NCI-H1436 treated with DMSO at 0.1 percent for 48 hours (cell line): ENCODE measurements at regions not wholly inside any gene's neighbourhood (a gene's known extent, or its start where the extent isn't known, plus 50 kb on each side); places are given as distances from the start of the nearest gene placed in this dataset.
"Not testable (repeated sequence)": the region's sequence is repeated elsewhere in the genome, so short reads cannot be mapped to it uniquely, and the experiment has no call there.

Source experiments
- DNase-seq: peaks from one replicate; lab custom pipeline; 2025; lab: John Stamatoyannopoulos, UW

DNA sequence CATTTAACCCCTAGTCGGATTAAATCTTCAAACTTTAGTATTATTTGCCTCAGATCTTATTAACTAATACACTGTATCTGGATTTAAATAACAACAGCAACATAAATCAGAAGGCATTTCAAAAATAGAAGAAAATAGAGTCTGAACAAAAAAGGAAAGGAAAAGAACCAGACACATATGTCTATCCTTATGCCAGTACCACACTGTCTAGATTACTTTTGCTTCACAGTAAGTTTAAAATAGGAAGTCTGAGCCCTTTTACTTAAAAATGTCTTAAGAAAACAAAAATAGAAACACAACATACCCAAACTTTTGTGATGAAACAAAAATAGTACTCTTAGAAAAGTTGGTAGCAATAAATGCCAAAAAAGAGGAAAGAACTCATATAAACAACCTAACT is 1615.8 kb downstream of the SI start:
- DNase-seq = no peak

DNA sequence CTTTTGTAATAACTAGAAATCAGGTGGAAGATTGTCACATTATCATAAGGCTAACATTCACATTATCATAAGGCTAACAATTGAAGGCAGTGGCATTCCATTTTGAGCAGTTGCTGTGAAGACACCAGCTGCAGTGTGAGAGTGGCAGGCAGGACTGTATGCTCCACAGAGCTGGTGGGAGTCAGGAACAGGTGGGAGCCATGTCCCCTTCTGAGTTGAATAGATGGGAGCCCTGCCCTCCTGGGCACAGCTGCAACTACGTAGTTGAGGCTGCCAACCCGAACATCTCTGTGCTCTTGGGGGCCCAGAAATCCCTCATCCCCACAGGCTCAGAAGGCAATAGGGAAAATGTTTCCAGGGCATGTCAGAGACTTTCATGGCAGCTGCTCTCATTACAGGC is 1627.6 kb downstream of the SI start:
- no peak for DNase-seq

DNA sequence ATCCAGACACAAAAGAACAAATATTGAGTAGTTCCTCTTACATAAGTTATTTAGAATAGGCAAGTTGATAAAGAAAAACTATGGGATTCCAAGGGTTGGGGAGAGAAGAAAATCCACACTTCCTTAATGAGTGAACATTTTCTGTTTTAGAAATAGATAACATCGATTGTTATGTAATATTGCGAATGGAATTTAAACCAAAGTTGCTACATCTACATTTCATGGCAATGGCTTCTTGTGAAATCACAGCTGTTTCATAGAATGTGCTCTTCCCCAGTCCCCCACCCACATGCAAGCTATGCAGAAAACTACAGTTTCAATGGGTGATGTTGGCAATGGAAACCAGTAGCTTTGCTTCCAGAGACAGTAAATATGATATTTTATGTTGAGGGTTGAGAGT is 1639.5 kb downstream of the SI start:
- no peak for DNase-seq

DNA sequence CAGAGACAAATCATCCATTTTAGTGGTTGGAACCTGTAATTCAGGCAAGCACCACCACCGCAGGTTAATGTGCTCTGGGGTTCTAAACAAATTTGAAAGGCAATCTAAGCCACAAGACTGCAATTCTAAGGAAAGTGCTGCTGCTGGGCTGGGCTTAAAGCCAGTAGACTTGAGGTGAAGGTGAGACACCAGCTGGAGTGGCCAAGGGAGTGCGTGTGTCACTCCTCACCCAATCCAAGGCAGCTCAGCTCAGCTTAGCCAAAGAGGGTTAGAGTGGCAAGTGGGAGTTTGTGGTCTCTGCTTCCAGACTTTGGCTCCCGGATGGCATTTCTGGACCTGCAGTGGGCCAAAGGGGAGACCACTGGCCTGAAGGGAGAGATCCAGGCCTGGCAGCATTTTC is 1655.6 kb downstream of the SI start:
- no peak for DNase-seq

DNA sequence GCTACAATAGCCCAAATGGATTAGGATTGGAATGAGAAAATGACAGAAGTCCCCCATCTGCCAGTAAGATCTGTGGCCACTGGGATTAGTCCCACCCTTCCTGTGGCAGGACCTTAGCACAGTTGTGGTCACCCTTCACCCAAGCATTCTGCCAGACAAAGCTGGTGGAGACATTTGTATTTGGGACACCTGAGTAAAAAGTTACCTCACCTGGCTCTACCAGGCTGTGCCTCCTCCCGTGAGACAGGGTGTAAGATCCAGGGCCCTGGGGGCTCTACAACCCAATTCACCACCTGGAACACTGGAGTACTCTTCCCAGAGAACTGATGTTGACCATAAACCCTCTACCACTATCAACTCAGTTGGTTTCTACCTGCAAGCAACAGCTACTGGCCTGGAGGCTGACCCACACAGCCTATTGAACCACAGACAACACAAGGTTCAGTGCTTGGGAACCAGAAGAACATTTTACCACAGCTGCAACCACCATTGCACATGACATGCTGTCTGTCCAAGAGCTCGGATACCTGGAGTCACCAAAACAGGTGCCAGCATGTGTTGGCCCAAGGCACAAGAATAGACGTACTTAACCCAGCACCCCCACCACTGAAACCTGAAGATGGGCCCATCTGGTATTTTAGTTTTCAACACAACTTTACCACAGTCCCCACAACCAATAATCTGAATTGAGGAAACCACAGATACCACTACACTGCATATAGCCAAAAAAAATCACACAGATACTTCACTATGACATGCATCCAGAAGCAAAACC is 1686.7 kb downstream of the SI start:
- no peak for DNase-seq

DNA sequence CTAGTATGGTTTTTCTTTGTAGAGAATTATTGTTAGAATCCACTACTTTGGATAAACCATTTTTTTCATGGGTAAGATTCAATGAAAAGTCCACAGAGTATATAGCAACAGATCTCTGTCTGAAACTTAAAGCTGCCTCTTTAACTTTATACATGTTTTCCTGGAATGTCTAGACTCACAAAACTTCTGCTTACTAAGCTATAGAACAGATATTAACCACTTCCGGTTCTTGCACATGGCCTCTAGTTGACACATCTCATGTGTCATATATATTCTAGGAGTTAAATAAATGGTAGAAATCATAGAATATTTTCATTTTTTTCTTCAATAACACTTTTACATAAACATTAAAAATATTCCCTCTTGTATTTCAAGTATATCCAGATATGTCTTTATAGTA is 1693.9 kb downstream of the SI start:
- DNase-seq = no peak

DNA sequence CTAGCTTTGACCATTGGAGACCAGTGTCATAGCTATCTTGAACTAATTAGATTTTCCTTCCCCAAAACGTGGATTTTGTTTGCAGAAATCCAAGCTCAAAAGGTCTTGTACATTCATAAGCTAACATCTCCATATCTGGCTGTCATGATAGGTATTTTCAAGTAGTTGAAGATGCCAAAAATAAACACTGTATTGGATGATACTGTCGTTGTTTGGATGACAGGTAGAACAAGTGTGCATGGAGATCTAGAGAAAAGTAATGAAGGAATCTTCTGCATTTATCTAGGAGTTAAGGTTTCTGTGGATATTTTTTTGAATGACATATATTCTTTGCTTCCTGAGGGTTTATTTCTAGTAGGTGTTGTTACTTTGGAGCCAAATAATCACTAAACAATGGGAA is 1696.1 kb downstream of the SI start:
- no peak for DNase-seq

DNA sequence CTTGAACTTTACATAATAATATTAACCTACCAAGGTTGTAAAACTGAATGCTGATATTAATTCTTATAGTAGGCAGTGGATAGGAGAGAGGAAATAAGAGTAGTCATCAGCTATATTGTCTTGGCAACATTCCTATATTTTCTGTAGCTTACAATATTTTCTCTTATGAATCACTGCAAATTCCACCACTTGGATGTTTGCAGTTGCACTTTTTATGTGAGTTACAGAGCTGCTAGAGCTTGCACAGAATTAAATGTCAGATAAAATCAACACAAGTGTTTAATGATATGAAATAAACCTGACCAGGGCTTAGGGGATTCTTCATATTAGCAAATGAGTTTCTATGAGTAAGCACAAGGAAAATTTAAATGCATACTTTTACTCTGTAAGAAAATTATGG is 1710.1 kb downstream of the SI start:
- no peak for DNase-seq

DNA sequence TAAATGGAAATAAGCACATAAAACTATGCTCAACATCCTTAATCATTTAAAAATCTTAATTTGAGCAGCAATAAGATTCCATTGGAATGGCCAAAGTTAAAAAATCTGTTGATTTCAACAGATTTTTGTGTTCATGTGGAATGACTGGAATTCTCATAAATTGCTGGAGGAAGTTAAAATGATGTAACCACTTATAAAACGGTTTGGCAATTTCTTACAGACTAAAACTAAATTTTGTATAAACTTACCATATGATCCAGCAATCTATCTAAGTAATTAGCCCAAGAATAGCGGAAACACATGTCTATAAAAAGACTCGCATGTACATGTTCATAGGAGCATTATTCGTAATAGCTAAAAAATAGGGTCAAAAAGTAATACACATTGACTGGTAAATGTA is 1713.6 kb downstream of the SI start:
- no peak for DNase-seq

DNA sequence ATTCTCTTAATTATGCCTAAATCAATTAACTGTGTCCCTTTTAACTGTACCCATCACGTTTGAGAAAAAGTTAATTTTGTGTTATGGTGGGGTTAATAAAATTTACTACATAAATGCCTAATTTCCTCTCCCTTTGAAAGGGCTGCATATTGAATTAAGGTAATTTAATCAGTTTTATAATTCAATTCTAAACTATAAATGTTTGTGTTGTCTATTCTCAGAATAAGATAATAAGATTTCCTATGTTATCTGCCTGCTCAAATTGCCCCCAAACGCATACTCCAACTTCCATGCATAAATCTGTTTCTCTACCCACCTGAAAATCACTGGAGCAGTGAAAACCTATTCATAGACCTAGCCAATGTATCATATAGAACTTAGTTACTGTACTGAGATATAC is 1716.1 kb downstream of the SI start:
- DNase-seq = no peak

DNA sequence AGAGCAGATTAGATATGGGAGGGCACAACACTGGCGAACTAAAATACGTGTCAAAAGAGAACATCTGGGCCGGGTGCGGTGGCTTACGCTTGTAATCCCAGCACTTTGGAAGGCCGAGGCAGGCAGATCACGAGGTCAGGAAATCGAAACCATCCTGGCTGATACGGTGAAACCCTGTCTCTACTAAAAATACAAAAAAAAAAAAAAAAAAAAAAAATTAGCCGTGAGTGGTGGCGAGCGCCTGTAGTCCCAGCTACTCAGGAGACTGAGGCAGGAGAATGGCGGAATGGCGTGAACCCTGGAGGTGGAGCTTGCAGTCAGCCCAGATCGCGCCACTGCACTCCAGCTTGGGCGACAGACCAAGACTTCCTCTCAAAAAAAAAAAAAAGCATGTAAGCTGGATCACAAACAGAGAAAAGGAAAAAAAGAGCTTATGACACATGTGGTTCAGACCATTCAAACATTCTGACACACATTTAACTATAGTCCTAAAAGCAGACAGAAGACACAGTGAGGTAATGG is 1716.9 kb downstream of the SI start:
- DNase-seq = not testable (repeated sequence)

DNA sequence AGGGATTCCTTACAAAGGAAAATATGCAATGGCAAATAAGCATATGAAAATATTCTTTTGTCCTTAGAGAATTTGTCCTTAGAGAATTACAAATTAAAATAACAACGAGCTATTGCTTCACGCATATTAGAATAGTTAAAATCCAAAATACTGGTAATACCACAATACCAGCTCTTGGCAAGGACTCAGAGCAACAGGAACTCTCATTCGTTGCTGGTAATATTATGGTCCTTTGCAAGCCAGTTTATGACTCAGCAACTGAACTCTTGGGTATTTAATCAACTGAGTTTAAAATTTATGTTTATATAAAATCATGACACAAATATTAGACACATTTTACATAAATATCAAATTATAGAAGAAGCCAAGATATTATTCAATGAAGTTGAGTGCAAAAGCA is 1730.4 kb downstream of the SI start:
- DNase-seq = no peak

DNA sequence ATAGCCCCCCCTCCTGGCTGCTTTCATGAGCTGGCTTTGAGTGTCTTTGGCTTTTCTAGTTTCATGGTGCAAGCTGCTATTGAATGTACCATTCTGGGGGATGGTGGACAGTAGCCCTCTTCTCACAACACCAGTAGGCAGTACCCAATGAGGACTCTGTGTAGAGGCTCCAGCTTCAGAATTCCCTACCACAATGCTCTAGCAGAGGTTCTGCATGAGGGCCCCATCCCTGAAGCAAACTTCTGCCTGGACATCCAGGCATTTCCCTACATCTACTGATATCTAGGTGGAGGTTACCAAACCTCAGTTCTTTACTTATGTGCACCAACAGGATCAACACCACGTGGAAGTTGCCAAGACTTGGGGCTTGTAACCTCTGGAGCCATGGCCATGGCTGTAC is 1742.9 kb downstream of the SI start:
- no peak for DNase-seq

DNA sequence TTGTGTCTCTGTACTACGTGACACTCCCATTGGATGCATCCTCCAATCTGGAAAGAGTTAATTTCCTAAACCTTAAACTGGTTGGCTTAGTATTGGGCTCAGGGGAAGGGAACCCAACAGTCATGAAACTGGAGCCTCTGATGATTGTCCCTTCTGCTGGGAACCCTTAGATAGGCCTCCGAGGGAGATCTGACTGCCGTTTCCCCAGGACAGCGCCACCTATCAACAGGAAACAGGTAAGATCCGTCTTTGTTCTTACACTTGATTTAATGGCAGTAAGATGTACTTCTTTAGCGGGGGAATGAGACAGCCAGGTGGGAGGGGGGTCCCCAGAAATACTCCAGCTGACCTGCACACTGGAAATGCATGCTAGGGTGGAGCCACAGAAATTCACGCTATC is 1749.6 kb downstream of the SI start:
- DNase-seq = no peak

DNA sequence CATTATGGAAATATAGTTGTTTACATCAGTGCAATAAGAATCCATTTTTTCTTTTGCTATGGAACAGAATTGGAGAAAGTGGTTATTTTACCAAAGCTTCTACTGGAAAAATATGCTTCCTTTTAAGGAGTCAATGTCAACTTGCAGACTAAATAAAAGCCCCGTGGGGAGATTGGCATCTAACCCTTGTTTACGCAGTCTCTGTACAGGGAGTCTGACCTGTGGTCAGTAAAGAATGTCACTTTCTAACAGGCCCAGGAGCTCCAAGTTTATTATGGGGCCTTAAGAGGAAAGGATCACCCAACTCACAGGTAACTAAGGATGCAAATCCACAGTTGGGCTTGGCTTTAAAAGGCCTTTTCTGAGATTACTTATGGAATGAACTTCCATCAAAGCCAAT is 1751.2 kb downstream of the SI start:
- DNase-seq = no peak

DNA sequence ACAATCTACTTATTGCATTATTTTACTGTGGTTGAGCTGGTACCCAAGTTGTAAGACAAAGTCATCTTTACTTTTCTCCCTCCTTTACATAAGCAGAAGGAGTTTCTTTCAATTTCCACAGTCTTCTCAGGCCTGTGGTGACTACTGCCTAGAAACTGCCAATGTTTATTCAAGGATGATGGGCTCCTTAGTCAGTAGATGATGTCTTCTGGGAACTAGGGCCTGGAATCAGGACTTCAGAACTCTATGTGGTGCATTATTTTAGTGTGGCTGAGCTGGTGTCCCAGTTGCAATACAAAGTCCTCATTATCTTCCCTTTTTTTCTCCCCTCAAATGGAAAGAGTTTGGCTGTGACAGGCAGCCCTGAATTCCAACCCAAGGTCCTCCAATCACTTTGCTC is 1762.5 kb downstream of the SI start:
- DNase-seq = no peak

DNA sequence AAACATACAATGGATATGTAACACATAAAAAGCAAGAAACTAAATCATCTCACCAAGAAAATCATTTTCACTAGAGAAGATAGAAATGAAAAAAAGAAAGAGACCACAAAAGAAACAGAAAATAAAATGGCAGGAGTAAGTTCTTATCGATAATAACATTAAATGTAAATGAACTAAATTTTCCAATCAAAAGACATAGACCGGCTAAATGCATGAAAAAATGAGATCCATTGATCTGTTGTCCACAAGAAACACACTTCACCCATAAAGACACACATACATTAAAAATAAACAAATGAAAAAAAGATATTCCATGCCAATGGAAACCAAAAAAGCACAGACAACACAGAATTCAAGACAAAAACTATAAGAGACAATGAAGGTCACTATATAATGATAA is 1771.9 kb downstream of the SI start:
- no peak for DNase-seq

DNA sequence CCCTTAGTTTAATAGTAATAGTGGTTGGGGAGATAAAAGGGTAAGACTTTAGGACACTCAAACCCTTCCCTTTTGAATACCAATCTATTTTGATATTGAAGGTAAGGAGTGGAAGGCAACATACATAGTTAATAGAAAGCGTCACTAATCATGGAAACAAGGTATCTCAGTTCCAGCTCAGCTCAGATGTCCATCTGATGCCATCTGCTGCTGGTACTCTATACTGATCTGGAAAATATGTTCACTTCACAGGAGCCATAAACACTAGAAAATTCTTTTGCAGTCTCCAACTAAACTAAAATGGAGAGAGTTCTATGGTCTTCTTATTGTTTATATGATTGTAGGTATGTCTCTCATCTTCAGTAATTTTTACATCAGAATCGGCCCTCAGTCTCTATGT is 1777.1 kb downstream of the OTOL1 start:
- no peak for DNase-seq

DNA sequence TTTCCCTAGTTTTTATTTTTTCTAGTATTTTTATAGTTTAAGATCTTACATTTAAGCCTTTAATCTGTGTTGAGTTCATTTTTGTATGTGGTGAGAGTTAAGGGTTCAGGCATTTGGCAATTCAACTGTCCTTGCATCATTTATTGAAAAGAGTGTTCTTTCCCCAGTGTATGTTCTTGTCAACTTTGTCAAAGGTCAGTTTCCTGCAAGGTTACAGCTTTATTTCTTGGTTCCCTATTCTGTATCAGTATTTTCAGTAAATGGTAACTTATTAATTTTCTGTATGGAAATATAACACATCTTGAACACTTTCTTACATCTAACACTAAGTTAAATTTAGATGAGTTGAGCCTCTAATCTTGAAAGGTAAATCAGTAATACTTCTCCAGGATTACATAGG is 1770.1 kb downstream of the OTOL1 start:
- no peak for DNase-seq

DNA sequence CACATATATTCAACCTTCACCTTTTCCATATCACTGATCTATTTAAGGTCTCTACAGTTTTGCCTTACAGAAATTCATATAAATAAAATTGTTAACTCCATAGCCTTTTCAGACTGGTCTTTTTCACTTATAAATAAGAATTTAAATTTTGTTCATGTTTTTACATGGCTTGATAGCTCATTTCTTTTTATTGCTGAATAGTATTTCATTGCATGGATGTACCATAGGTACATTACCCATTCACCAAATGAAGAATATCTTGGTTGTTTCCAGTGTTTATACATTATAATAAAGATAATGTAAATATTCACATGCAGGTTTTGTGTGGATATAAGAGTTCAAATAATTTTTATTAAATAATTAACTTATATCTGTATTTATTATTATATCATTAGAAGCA is 1765.0 kb downstream of the OTOL1 start:
- no peak for DNase-seq

DNA sequence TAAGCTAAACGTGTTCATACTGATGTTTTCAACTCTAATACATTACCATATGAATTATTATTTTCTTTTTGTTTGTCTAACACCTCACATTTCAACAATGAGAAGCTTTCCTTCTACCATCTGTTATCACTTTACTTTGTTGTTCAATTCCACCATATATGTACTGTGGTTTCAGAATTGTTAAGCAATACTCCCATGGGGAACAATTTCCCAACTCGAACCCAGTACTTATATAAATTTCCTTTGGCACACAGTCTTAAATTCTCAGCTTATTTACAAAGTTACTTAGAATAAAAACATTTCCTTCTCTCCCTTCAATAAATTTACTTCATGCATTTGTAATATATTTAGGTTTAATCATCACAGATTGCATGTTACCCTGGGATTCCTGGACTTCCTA is 1764.4 kb downstream of the OTOL1 start:
- DNase-seq = no peak

DNA sequence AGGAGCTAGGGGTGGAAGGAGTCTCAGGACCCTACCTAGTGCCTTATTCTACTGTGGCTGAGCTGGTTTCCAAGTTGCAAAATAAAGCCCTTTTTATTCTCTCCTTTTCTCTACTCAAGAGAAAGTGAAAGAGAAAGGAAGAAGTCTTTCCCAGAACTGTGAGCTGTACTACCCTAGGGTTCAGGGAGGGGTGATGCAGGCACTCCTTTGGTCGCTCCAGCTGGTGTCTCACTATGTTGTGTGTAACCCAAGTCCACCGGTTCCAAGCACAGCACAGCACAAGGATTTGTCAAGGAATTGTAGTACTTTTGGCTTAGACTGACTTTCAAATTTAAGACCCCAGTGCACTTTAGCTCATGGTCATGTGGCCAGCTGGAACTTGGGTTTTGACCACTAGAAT is 1721.7 kb downstream of the OTOL1 start:
- no peak for DNase-seq

DNA sequence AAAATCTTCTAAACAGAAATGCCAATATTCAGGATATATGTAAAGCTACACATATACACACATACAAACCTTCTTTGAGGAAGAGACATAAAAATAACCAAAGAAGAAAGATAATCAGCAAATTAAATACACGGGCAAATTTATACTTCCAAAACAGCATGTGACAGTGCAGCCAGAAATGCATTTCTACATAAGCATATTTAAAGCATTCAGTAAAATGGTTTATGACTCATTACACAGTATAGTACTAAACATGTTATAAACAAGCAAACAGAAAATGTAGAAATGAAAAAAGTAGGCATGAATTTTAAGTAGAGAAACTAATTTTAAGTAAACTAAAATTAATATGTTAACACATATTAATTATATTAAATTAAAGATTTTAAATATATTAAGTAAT is 1717.2 kb downstream of the OTOL1 start:
- DNase-seq = no peak

DNA sequence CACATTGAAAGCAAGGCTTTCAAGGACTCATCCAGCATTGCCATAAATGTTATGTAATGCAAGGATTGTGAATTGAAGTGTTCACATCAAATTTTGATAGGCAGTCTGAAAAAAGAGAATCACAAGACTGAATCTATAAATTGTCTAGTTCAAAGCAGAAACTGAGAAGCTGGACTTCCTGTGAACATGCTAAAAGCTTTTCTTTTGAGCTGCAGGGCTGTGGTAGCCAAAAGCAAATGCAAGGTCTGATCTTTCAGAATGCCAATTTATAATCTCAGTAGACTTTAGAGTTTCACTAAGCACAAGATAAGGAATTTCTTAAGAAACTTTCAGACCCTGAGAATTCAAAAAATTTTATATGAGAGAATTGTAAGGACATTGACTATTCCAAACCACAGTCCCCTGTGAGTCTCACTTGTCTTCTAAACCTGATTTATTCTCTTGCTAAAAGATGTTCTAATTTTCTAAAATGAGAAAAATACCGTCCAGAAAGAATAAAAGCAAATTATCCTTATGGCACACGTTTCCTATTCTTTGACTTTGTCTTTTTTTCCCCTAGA is 1700.3 kb downstream of the OTOL1 start:
- DNase-seq = no peak
